GM13977 (cell line): ENCODE measurements at regions not wholly inside any gene's neighbourhood (a gene's known extent, or its start where the extent isn't known, plus 50 kb on each side); places are given as distances from the start of the nearest gene placed in this dataset.

Experiments
- DNase-seq: peaks from one replicate; pipeline ENCODE4 v3.0.0; 2012; ENCODE audit warnings: low spot score
- in situ Hi-C: fragments of 300-500 bp; cut with MboI; formaldehyde crosslinking; loops from one replicate; pipeline ENCODE4 v1.12.0; 2022; ENCODE audit warnings: low sequenced_read_pairs, low pct_unique_long_range_greater_than_20kb, mixed read lengths, inconsistent platforms; ENCODE audit not compliant: unreplicated experiment
- TF ChIP-seq, protein P1 (sequence below): IDR thresholded peaks from 2 replicates; pipeline ENCODE4 v1.5.1; 2012; ENCODE audit warnings: mild to moderate bottlenecking, control low read depth; ENCODE audit not compliant: insufficient read depth; ENCODE audit errors: extremely low read depth, missing control alignments

- DNase-seq: no peak
- TF ChIP-seq, protein P1, sequence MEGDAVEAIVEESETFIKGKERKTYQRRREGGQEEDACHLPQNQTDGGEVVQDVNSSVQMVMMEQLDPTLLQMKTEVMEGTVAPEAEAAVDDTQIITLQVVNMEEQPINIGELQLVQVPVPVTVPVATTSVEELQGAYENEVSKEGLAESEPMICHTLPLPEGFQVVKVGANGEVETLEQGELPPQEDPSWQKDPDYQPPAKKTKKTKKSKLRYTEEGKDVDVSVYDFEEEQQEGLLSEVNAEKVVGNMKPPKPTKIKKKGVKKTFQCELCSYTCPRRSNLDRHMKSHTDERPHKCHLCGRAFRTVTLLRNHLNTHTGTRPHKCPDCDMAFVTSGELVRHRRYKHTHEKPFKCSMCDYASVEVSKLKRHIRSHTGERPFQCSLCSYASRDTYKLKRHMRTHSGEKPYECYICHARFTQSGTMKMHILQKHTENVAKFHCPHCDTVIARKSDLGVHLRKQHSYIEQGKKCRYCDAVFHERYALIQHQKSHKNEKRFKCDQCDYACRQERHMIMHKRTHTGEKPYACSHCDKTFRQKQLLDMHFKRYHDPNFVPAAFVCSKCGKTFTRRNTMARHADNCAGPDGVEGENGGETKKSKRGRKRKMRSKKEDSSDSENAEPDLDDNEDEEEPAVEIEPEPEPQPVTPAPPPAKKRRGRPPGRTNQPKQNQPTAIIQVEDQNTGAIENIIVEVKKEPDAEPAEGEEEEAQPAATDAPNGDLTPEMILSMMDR: no peak
- in situ Hi-C loops: no loop called here
Measured at GRCh38 chr4:126526335-126526734, 1106.4 kb upstream of the INTU start.

- DNase-seq: no peak
- in situ Hi-C loops: no loop called here
Measured at GRCh38 chr4:126529997-126530396, 1102.8 kb upstream of the INTU start.

GRCh38 chr4:126530996-126531585 is 1101.7 kb upstream of the INTU start:
- in situ Hi-C loops: no loop called here
- TF ChIP-seq, protein P1: no peak
- DNase-seq: no peak

More at GRCh38 chr4:126529997-126530396, 1102.8 kb upstream of the INTU start:
- TF ChIP-seq, protein P1: no peak

GRCh38 chr4:126532527-126532926 is 1100.2 kb upstream of the INTU start:
- no peak for DNase-seq
- in situ Hi-C loops: no loop called here
- TF ChIP-seq, protein P1: no peak

- no peak for DNase-seq
- in situ Hi-C loops: no loop called here
- TF ChIP-seq, protein P1: no peak
Measured at GRCh38 chr4:126533146-126533805, 1099.5 kb upstream of the INTU start.

DNA sequence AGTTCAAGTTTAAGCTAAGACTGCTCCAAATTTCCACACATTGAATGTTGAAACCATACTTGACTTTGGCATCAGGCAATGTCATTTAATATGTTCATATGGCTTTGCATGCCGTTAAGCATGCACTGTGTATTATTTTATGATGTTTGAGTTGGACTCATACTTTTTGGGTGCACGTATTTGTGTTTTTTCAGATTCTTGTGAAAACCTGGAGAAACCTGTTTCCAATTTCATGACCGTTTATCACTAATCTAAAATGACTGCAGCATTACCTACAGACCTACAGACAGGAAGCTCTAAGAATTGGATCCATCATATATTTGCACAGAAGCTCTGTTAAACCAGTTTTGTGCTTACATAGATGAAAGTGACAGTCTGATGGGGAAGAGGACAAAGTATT is 1093.0 kb upstream of the INTU start:
- no peak for DNase-seq
- in situ Hi-C loops: no loop called here

More for the DNA sequence above, 1093.0 kb upstream of the INTU start:
- TF ChIP-seq, protein P1: no peak
